Peyer's patch (tissue), 4 donors: ENCODE measurements at regions not wholly inside any gene's neighbourhood (a gene's known extent, or its start where the extent isn't known, plus 50 kb on each side); places are given as distances from the start of the nearest gene placed in this dataset.

Experiments used
- POLR2A ChIP-seq, 2 donors: fragments of 450-650 bp; IDR thresholded peaks; one replicate each; pipeline ENCODE4 v1.5.1; 2017; ENCODE audit warnings: antibody characterized with exemption in 2 of 2, mild to moderate bottlenecking in 2 of 2, moderate library complexity in 2 of 2
- TF ChIP-seq, protein P1 (sequence below), 6 experiments: fragments of 450-650 bp in 4 of 6; fragments of 200-600 bp in 2 of 6; sonication (generic) in 1 of 6; IDR thresholded peaks; one replicate each; pipeline ENCODE4 v1.5.1; 2017 to 2019; ENCODE audit warnings: antibody characterized with exemption in 6 of 6, mild to moderate bottlenecking in 3 of 6, moderate library complexity in 1 of 6

DNA sequence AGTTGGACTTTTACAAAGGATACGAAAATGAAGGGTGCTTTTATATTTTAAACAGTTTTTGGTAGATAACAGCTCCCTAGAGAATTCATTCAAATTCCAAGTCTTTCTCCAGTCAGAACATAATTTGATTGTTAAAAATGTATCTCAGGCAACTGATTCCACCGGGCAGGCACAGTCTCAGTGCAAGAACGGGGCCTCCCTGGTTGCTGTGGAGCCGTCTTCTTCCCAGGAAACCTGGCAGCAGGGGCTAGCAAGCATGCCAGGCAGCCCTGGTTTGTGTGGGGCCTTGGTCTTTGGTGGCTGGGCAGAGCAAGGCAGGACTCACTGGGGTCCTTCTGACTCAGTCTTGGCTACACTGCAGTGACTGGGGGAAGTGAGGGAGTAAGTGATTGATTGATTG is 143.5 kb downstream of the NXNL2 start:
- TF ChIP-seq, protein P1, sequence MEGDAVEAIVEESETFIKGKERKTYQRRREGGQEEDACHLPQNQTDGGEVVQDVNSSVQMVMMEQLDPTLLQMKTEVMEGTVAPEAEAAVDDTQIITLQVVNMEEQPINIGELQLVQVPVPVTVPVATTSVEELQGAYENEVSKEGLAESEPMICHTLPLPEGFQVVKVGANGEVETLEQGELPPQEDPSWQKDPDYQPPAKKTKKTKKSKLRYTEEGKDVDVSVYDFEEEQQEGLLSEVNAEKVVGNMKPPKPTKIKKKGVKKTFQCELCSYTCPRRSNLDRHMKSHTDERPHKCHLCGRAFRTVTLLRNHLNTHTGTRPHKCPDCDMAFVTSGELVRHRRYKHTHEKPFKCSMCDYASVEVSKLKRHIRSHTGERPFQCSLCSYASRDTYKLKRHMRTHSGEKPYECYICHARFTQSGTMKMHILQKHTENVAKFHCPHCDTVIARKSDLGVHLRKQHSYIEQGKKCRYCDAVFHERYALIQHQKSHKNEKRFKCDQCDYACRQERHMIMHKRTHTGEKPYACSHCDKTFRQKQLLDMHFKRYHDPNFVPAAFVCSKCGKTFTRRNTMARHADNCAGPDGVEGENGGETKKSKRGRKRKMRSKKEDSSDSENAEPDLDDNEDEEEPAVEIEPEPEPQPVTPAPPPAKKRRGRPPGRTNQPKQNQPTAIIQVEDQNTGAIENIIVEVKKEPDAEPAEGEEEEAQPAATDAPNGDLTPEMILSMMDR (IDR thresholded peaks at IDR 0.05), result no peak
- TF ChIP-seq POLR2A (IDR thresholded peaks at IDR 0.05), result no peak
